Posterior cingulate gyrus (tissue), 11 donors: ENCODE measurements at regions not wholly inside any gene's neighbourhood (a gene's known extent, or its start where the extent isn't known, plus 50 kb on each side); places are given as distances from the start of the nearest gene placed in this dataset.

Source experiments
- DNase-seq, 10 donors: peaks; one replicate each; pipeline versions ENCODE4 v3.0.0 to v3.0.0-alpha.2; 2020 to 2021; ENCODE audit warnings: mixed read lengths in 3 of 10
- intact Hi-C: fragments of 100-400 bp; cut with DNase I; formaldehyde crosslinking; loops from one replicate; pipeline ENCODE4 v1.15.1; 2023

DNA sequence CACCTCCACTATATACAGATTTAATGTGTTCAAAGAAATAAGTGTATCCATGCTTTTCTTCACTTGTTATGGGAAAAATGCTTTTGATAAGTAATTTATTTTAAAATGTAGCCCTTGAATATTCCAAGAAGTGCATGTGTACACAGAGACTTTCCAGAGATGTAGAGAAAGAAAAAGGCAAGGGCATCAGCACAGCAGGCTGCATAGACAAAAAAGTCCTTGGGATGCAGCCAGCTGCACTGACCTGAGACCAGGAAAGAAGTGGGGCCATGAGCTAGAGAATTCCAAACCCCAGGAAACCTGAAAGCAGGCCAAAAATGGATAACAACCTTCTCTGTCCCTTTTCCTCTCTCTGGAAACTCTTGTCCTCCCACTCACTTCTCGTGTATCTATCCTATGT is 51.6 kb upstream of the PRDM8 start:
- DNase-seq, result no peak
- intact Hi-C loops, result no loop called here

- intact Hi-C loops, result no loop called here
- no peak for DNase-seq
Observed at GRCh38 chr4:80144676-80145470, 52.4 kb upstream of the PRDM8 start.

GRCh38 chr4:80143307-80143679 is 54.0 kb upstream of the PRDM8 start:
- intact Hi-C loops, result no loop called here
- DNase-seq, result no peak

- intact Hi-C loops, result no loop called here
Observed at GRCh38 chr4:80142394-80143306, 54.7 kb upstream of the PRDM8 start.

GRCh38 chr4:80141543-80141942 is 55.8 kb upstream of the PRDM8 start:
- DNase-seq, result no peak
- intact Hi-C loops, result no loop called here

More at GRCh38 chr4:80142394-80143306, 54.7 kb upstream of the PRDM8 start:
- DNase-seq, result no peak

DNA sequence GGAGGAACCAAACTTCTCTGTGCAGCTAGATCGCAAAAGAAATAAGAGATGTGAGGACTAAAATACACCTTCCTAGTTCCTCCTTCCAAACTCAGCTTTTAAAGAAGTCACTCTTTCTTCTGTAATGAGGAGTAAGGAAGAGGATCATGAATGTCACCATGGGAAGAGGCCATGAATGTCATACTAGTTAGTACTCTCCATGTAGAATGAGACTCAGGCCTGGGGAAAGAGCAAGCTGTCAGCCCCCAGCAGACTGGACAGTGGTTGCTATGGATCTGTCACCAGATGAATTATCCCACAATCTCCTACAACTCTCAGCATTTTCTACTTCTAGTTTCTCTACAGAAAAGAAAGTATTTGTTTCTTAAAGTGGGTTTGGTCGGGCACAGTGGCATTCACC is 57.1 kb upstream of the PRDM8 start:
- DNase-seq, result no peak
- intact Hi-C loops, result no loop called here

- intact Hi-C loops, result no loop called here
- no peak for DNase-seq
Observed at GRCh38 chr4:80139671-80140070, 57.6 kb upstream of the PRDM8 start.

GRCh38 chr4:80138551-80139538 is 58.5 kb upstream of the PRDM8 start:
- intact Hi-C loops, result no loop called here
- no peak for DNase-seq

DNA sequence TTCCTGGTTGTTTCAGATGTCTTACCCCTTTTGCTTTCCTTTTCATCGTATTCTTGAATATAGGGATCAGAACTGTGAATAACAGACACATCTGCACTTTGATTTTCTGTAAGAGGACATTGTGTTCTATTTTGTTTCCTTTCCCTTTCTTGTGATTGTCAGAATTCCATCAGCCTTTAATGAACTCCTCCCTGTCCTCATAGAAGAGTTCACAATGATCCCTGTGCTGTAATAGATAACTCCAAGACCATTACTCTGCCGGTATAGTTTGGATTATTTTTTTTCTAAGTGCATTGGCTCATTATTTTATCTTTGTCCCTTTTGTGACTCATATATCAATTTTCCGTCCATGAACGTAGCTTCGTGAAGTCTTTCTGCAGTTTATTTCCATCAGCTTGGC is 59.7 kb upstream of the PRDM8 start:
- no peak for DNase-seq
- intact Hi-C loops, result no loop called here

DNA sequence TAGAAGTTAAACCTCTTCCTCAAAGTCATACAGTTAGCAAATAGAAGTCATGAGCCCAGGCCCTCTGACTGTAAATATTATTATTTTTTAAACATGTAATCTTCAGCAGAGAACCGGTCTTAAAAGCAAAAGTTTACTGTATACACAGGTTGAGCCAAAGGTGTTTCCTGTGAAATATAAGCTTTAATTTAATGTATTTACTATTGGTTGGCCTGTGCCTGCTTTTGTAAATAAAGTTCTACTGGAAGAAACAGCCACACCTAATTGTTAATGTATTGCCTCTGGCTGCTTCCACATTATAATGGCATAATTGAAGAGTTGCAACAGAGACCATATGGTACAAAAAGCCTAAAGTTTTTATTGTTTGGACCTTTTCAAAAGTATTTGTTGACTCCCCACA is 61.0 kb upstream of the PRDM8 start:
- intact Hi-C loops, result no loop called here
- no peak for DNase-seq

DNA sequence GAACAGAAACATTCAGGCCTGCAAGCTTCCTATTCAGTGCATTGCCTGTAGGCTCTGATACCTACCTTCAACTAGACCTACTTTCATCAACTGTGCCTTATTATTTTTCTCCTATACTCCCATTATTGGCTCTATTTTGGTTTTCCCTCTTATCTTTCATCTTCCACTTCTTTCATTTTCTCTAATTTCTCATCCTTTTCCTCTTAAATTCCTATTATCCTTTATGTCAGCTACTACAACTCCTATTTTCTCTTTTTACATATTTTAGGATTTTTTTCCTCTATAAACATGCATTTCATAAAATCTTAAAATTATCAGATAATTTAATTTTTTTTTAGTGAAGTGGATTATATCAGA is 61.6 kb upstream of the PRDM8 start:
- intact Hi-C loops, result no loop called here
- DNase-seq, result no peak

DNA sequence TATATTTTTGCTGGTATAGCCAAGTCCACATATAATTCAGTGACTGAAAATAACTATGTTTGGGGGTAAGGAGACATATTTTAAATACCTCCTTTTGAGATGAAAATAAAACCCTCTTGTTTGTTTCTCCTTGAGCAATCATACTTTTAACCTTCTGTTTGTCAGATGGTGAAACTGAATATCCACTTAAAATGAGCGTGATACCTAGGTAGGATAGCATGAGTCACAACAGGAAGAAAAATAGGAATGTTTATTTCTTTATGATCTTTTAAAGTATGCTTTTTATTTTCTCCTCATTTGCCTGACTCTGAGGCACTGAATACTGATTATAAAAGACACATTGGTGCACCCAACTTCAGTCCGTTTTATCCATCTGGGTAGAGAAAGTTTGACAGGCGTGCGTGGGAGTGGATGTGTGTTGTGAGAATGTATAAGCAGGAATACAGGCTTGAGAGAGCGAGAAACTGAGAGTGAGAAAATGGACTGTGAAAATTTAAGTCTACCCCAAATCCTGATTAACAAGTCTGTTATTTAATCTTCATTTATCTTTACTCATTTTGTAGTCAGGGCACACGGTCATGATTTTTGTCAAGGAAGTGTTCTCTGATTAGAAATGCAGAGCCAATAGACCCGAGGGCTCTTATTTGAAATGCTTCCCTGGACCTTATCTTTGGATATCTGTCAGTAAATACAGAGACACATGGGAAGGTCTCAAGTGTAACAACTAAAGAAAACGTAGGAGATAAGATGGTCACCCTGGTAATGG is 62.1 kb upstream of the ANTXR2 start:
- intact Hi-C loops, result no loop called here
- DNase-seq, result peak in 2 of 10 donors; percentile 6 to 23

- intact Hi-C loops, result no loop called here
- DNase-seq, result no peak
Observed at GRCh38 chr4:80133240-80133783, 60.3 kb upstream of the ANTXR2 start.

GRCh38 chr4:80129785-80130184 is 56.8 kb upstream of the ANTXR2 start:
- intact Hi-C loops, result loop anchor here (5.0 kb wide), 1 partner anchor 88 kb away; no protein-coding TSS in a partner anchor
- no peak for DNase-seq

DNA sequence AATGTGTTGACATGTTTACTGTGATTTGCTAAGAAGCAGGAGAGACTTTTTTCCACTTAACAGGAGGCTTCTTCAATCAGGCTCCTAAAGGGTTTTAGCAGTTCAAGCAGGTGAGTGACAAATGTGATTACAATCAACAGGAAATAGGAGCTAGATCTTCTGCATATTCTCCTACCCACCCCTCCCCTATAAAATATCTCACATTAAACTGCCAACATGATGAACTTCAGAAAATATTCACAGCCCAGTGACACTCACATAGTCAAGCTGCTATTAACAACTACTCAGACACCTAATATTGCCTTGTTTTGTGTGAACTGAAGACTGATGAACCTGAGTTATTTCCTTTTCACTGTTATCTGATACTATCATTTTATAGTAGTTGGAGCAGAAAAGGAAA is 55.9 kb upstream of the ANTXR2 start:
- intact Hi-C loops, result loop anchor here (5.0 kb wide), 1 partner anchor 88 kb away; no protein-coding TSS in a partner anchor
- no peak for DNase-seq

- intact Hi-C loops, result loop anchor here (5.0 kb wide), 1 partner anchor 89 kb away; no protein-coding TSS in a partner anchor
- DNase-seq, result no peak
Observed at GRCh38 chr4:80127870-80128419, 54.9 kb upstream of the ANTXR2 start.

DNA sequence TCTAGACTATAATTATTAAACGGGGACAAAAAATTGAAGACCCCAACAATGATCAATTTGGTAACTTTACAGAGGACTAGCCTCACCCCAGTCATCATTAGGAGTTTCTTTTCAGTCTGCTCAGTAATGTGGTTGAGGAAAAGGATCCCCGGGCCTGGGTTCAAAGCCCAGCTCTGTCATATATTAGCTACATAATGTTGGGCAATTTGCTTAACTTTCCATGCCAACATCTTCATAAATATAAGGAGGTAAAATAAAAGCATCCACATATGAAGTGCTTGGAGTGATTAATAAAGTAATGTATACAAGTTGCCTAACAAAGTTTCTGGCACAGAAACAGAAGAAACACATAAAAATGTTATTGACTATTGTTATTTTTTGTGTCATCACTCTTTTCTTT is 53.4 kb upstream of the ANTXR2 start:
- intact Hi-C loops, result loop anchor here (5.0 kb wide), 1 partner anchor 91 kb away; no protein-coding TSS in a partner anchor

GRCh38 chr4:80125252-80126177 is 52.5 kb upstream of the ANTXR2 start:
- DNase-seq, result no peak
- intact Hi-C loops, result loop anchor here (5.0 kb wide), 1 partner anchor 92 kb away; no protein-coding TSS in a partner anchor

More for the DNA sequence above, 53.4 kb upstream of the ANTXR2 start:
- no peak for DNase-seq
